ENCODE measurements at regions not wholly inside any gene's neighbourhood (a gene's known extent, or its start where the extent isn't known, plus 50 kb on each side); places are given as distances from the start of the nearest gene placed in this dataset.
"Not testable (repeated sequence)": the region's sequence is repeated elsewhere in the genome, so short reads cannot be mapped to it uniquely, and the experiment has no call there.

DNA sequence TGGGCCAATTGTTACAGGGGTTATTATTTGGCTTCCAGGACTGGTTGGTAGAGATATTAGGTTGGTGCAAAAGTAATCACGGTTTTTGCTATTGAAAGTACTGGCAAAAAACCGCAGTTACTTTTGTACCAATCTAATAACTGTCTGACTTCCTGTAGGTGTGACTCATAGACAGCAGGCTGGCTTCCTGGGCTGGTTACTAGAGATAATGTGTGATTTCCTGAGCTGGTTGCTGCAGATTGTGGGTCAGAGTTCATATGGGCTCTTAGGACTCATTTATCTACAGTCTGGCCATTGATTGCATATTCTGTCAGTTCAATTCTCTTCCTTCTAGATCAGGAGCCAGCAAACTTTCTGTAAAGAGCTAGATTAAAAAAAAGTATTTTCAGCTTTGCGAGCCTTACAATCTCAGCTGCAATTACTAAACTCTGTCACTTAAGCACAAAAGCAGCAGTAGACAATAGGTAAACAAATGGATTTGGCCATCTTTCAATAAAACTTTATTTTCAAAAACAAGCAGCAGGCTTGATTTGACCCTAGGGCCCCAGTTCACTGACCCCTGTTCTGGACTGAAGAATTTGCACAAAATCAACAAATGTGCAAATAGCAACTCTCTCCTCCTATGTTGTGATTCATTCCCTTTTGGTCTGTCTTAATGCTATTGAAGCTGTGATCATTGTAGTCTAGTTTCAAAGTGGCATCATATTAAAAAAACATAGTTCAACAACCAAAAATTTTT lies 50.8 kb upstream of the BOD1L1 start:
- no peaks in the 10 kb centered on the region for H3K27me3 ChIP-seq (ENCODE audit: control insufficient read depth, insufficient read depth, low read length)
- no peaks in the 10 kb centered on the region for H3K4me1 ChIP-seq (ENCODE audit: control insufficient read depth, insufficient read depth, low read length)
- no CpG with 5 or more reads among the region's 3 CpGs for WGBS (ENCODE audit: insufficient coverage, insufficient read length)
- no peak overlapping the region for H3K27ac ChIP-seq (ENCODE audit: low read length)
- no peaks in the 10 kb centered on the region for H3K9me3 ChIP-seq (ENCODE audit: control insufficient read depth, insufficient read depth, low read length)
- DNase-seq (ENCODE audit: low read depth, low spot score) = no peak
- no peak overlapping the region for H3K4me3 ChIP-seq (ENCODE audit: low read length)
- H3K36me3 ChIP-seq (ENCODE audit: control insufficient read depth, insufficient read depth, low read length) = no peaks in the 10 kb centered on the region

DNA sequence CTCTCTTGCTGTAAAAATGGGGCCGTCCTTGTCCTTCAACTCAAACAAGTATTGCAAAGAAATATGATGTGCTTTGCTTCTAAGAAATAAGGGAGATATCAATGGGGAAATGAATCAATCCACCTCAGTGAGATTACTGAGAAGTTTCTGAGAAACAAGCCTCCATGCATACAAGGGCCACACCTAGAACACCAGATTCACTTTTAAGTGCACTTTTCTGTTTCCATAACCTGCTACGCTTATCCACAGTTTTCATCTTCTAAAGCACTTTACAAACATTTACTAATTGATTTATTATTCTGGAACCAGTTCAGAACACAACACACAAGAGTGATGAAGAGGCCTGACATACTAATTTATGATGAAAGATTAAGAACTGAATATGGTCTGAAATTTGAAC lies 54.0 kb upstream of the BOD1L1 start:
- no peaks in the 10 kb centered on the region for H3K36me3 ChIP-seq (ENCODE audit: control insufficient read depth, insufficient read depth, low read length)
- no peak overlapping the region for H3K27ac ChIP-seq (ENCODE audit: low read length)
- no peaks in the 10 kb centered on the region for H3K4me1 ChIP-seq (ENCODE audit: control insufficient read depth, insufficient read depth, low read length)
- no peak overlapping the region for H3K4me3 ChIP-seq (ENCODE audit: low read length)
- no peaks in the 10 kb centered on the region for H3K9me3 ChIP-seq (ENCODE audit: control insufficient read depth, insufficient read depth, low read length)
- H3K27me3 ChIP-seq (ENCODE audit: control insufficient read depth, insufficient read depth, low read length) = no peaks in the 10 kb centered on the region
- no CpG with 5 or more reads among the region's 2 CpGs for WGBS (ENCODE audit: insufficient coverage, insufficient read length)
- DNase-seq (ENCODE audit: low read depth, low spot score) = no peak

DNA sequence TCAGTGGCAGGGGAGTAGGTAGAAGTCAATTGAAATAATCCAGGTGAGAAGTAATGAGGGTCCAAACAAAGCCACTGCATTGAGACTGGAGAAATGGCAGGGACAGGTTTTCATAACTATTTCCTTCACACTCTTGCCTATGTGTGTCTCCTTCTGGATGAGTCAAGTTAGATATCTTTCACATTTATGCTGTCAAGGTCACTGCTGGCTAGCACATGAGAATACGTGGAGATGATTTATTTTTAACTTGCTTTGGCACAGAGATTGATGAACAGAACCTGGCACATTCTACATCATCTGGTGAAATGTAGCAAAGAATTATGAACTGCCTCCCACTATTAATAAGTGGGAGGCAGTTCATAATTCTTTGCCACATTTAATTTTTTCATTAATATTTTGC lies 66.7 kb upstream of the BOD1L1 start:
- Histone ChIP-seq H3K4me3 (ENCODE audit: low read length) (no peak overlapping the region), H3K4me1 (ENCODE audit: control insufficient read depth, insufficient read depth, low read length) (no peaks in the 10 kb centered on the region), H3K27me3 (ENCODE audit: control insufficient read depth, insufficient read depth, low read length) (no peaks in the 10 kb centered on the region), H3K27ac (ENCODE audit: low read length) (no peak overlapping the region), H3K36me3 (ENCODE audit: control insufficient read depth, insufficient read depth, low read length) (no peaks in the 10 kb centered on the region), H3K9me3 (ENCODE audit: control insufficient read depth, insufficient read depth, low read length) (no peaks in the 10 kb centered on the region)
- whole genome bisulfite sequencing (ENCODE audit: insufficient coverage, insufficient read length) = no CpG with 5 or more reads among the region's 1 CpG
- no peak for DNase-seq (ENCODE audit: low read depth, low spot score)

DNA sequence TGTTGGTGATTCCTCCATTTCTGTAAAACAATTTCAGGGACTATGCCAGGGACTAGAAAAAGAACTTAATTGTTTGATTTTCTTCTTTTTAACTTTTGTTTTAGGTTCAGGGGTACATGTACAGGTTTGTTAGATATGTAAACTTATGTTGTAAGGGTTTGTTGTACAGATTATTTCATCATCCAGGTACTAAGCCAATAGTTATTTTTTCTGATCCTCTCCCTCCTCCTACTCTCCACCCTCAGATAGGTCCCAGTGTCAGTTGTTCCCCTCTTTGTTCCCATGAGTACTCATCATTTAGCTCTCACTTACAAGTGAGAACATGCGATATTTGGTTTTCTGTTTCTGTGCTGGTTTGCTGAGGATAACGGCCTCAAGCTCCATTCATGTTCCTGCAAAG lies 70.8 kb upstream of the BOD1L1 start:
- Histone ChIP-seq H3K36me3 (ENCODE audit: control insufficient read depth, insufficient read depth, low read length) (no peaks in the 10 kb centered on the region), H3K4me1 (ENCODE audit: control insufficient read depth, insufficient read depth, low read length) (no peaks in the 10 kb centered on the region), H3K27ac (ENCODE audit: low read length) (no peak overlapping the region), H3K4me3 (ENCODE audit: low read length) (no peak overlapping the region), H3K9me3 (ENCODE audit: control insufficient read depth, insufficient read depth, low read length) (no peaks in the 10 kb centered on the region), H3K27me3 (ENCODE audit: control insufficient read depth, insufficient read depth, low read length) (no peaks in the 10 kb centered on the region)
- WGBS (ENCODE audit: insufficient coverage, insufficient read length) = no CpG with 5 or more reads among the region's 2 CpGs
- no peak for DNase-seq (ENCODE audit: low read depth, low spot score)

DNA sequence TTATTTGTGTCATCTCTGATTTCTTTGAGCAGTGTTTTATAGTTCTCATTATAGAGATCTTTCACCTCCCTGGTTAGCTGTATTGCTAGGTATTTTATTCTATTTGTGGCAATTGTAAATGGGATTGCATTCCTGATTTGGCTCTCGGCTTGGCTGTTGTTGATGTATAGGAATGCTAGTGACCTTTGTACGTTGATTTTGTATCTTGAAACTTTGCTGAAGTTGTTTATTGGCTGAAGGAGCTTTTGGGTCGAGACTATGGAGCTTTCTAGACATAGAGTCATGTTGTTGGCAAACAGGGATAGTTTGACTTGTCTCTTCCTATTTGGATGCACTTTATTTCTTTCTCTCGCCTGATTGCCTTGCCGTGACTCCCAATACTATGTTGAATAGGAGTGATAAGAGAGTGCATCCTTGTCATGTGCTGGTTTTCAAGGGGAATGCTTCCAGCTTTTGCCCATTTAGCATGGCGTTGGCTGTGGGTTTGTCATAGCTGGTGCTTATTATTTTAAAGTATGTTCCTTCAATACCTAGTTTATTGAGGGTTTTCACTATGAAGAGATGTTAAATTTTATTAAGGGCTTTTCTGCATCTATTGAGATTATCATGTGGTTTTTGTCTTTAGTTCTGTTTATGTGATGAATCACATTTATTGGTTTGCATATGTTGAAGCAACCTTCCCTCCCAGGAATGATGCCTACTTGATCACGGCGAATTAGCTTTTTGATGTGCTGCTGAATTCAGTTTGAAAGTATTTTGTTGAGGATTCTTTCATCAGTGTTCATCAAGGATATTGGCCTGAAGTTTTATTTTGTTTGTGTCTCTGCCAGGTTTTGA lies 72.7 kb upstream of the BOD1L1 start:
- no peaks in the 10 kb centered on the region for H3K36me3 ChIP-seq (ENCODE audit: control insufficient read depth, insufficient read depth, low read length)
- no peak for DNase-seq (ENCODE audit: low read depth, low spot score)
- no CpG with 5 or more reads among the region's 8 CpGs for WGBS (ENCODE audit: insufficient coverage, insufficient read length)

DNA sequence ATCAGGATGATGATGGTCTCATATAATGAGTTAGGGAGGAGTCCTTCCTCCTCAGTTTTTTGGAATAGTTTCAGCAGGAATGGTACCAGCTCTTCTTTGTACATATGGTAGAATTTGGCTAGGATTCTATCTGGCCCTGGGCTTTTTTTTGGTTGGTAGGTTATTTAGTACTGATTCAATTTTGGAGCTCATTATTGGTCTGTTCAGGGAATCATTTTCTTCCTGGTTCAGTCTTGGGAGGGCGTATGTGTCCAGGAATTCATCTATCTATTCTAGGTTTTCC lies 73.3 kb upstream of the BOD1L1 start:
- H3K27me3 ChIP-seq (ENCODE audit: control insufficient read depth, insufficient read depth, low read length); DNase-seq (ENCODE audit: low read depth, low spot score); H3K9me3 ChIP-seq (ENCODE audit: control insufficient read depth, insufficient read depth, low read length); H3K36me3 ChIP-seq (ENCODE audit: control insufficient read depth, insufficient read depth, low read length); H3K27ac ChIP-seq (ENCODE audit: low read length); H3K4me3 ChIP-seq (ENCODE audit: low read length); H3K4me1 ChIP-seq (ENCODE audit: control insufficient read depth, insufficient read depth, low read length): not testable (repeated sequence)
- no CpG with 5 or more reads among the region's 1 CpG for WGBS (ENCODE audit: insufficient coverage, insufficient read length)

More for the DNA sequence above, 72.7 kb upstream of the BOD1L1 start:
- Histone ChIP-seq H3K27me3 (ENCODE audit: control insufficient read depth, insufficient read depth, low read length) (no peaks in the 10 kb centered on the region), H3K27ac (ENCODE audit: low read length) (no peak overlapping the region), H3K9me3 (ENCODE audit: control insufficient read depth, insufficient read depth, low read length) (no peaks in the 10 kb centered on the region), H3K4me1 (ENCODE audit: control insufficient read depth, insufficient read depth, low read length) (no peaks in the 10 kb centered on the region), H3K4me3 (ENCODE audit: low read length) (no peak overlapping the region)

DNA sequence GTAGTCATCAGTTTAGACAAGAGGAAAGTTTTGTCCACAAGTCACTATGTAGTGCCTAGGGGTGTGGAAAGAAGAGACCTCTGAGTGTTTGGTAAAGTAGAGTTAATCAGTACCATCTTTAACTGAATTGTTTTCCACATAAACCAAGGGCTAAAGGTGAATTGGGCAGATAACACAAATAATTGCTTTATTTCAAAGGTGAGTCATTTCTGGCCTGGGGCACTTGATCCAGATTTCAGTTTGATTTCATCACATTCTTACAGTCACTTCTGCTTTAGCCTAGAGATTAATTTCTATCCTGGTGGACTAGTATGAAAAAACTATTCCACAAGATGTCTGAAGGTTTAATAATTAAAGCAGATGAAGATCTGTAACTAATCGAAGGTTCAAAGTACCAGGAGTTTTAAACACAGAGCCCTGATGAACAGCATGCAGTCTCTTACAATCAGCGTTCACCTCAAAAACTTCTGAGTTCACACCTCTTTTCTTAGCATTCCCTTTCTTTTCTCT lies 74.5 kb upstream of the BOD1L1 start:
- DNase-seq (ENCODE audit: low read depth, low spot score) = no peak
- no peaks in the 10 kb centered on the region for H3K36me3 ChIP-seq (ENCODE audit: control insufficient read depth, insufficient read depth, low read length)
- no peaks in the 10 kb centered on the region for H3K4me1 ChIP-seq (ENCODE audit: control insufficient read depth, insufficient read depth, low read length)
- no peak overlapping the region for H3K4me3 ChIP-seq (ENCODE audit: low read length)
- no peaks in the 10 kb centered on the region for H3K27me3 ChIP-seq (ENCODE audit: control insufficient read depth, insufficient read depth, low read length)
- H3K27ac ChIP-seq (ENCODE audit: low read length) = no peak overlapping the region
- whole genome bisulfite sequencing (ENCODE audit: insufficient coverage, insufficient read length) = no CpG with 5 or more reads among the region's 2 CpGs
- no peaks in the 10 kb centered on the region for H3K9me3 ChIP-seq (ENCODE audit: control insufficient read depth, insufficient read depth, low read length)

DNA sequence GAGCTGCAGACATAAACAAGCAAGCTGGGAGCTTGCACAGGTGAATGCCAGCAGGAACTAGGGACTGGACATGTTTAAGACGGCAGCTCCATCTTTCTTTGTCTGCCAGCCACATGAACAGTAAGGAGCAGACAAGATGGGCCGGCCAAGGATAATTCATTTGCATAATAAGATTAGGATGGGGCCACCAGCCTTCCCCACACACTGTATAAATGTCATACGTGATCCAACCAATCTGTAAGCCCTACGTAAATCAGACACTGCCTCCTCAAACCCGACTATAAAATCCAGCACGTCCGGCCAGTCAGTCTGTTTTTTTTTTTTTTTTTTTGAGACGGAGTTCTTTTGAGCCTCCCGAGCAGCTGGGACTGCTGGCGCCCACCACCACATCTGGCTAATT lies 75.6 kb upstream of the BOD1L1 start:
- no CpG with 5 or more reads among the region's 10 CpGs for WGBS (ENCODE audit: insufficient coverage, insufficient read length)
- no peaks in the 10 kb centered on the region for H3K4me1 ChIP-seq (ENCODE audit: control insufficient read depth, insufficient read depth, low read length)
- H3K27me3 ChIP-seq (ENCODE audit: control insufficient read depth, insufficient read depth, low read length) = no peaks in the 10 kb centered on the region
- H3K27ac ChIP-seq (ENCODE audit: low read length) = no peak overlapping the region
- H3K9me3 ChIP-seq (ENCODE audit: control insufficient read depth, insufficient read depth, low read length) = no peaks in the 10 kb centered on the region
- no peak for DNase-seq (ENCODE audit: low read depth, low spot score)
- H3K36me3 ChIP-seq (ENCODE audit: control insufficient read depth, insufficient read depth, low read length) = no peaks in the 10 kb centered on the region
- H3K4me3 ChIP-seq (ENCODE audit: low read length) = no peak overlapping the region

DNA sequence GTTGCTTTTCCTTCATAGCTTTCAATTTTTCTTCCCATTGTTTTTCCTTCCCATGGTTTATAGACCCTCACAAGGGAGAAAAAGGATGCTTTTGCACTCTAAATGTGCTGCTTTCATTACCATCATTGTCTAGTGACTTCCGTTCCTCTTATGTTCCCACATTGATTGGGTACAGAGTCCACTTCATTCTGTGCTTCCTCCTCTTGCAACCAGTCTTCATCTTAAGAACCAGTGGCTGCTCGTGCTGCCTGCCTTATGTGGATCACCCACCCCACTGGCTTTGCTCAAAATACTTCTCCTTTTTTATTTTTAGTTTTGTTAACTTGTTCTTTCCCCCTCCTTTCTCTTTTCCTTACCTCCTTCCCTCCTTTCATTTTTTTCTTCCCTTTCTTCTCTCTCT lies 76.5 kb upstream of the BOD1L1 start:
- no peaks in the 10 kb centered on the region for H3K36me3 ChIP-seq (ENCODE audit: control insufficient read depth, insufficient read depth, low read length)
- no CpG with 5 or more reads among the region's 2 CpGs for WGBS (ENCODE audit: insufficient coverage, insufficient read length)

DNA sequence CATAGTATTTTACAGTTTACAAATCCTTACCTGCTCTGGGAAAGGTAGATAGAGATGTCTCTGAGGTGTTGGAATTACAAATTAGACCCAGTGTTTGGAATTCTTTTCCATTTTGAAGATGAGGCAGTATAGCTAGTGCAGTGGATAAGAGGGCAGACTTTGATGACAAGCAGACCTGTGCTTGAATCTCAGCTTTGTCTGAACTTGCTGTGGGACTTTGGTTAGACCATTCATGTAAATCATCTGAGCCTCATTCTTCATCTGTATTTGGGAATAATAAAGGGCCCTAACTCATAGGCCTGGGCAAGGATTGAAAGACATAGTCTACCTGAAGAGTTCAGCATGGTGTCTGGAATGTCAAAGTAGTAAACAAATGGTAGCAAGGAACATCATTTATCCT lies 77.2 kb upstream of the BOD1L1 start:
- DNase-seq (ENCODE audit: low read depth, low spot score) = no peak
- no peaks in the 10 kb centered on the region for H3K4me1 ChIP-seq (ENCODE audit: control insufficient read depth, insufficient read depth, low read length)
- no peaks in the 10 kb centered on the region for H3K36me3 ChIP-seq (ENCODE audit: control insufficient read depth, insufficient read depth, low read length)
- no peak overlapping the region for H3K4me3 ChIP-seq (ENCODE audit: low read length)
- no peaks in the 10 kb centered on the region for H3K27me3 ChIP-seq (ENCODE audit: control insufficient read depth, insufficient read depth, low read length)
- H3K9me3 ChIP-seq (ENCODE audit: control insufficient read depth, insufficient read depth, low read length) = no peaks in the 10 kb centered on the region
- H3K27ac ChIP-seq (ENCODE audit: low read length) = no peak overlapping the region

More for the DNA sequence above, 76.5 kb upstream of the BOD1L1 start:
- no peak for DNase-seq (ENCODE audit: low read depth, low spot score)
- H3K4me1 ChIP-seq (ENCODE audit: control insufficient read depth, insufficient read depth, low read length) = no peaks in the 10 kb centered on the region
- H3K27me3 ChIP-seq (ENCODE audit: control insufficient read depth, insufficient read depth, low read length) = no peaks in the 10 kb centered on the region
- H3K4me3 ChIP-seq (ENCODE audit: low read length) = no peak overlapping the region
- H3K9me3 ChIP-seq (ENCODE audit: control insufficient read depth, insufficient read depth, low read length) = no peaks in the 10 kb centered on the region
- H3K27ac ChIP-seq (ENCODE audit: low read length) = no peak overlapping the region

Measured in iPS DF 6.9 (cell line).